HG03060 (cell line): ENCODE measurements at regions not wholly inside any gene's neighbourhood (a gene's known extent, or its start where the extent isn't known, plus 50 kb on each side); places are given as distances from the start of the nearest gene placed in this dataset.
A peak's percentile ranks its signal among the peaks of the same experiment; 100 is the strongest.
"Not testable (repeated sequence)": the region's sequence is repeated elsewhere in the genome, so short reads cannot be mapped to it uniquely, and the experiment has no call there.

Experiments
- ATAC-seq: cut with Tn5 transposase; IDR thresholded peaks from one replicate; pipeline ENCODE4 v1.9.1; 2021; ENCODE audit warnings: low read depth, moderate number of reproducible peaks; ENCODE audit not compliant: unreplicated experiment

- ATAC-seq = no peak
These were observed 111.7 kb downstream of the RHOU start for GRCh38 chr1:228846952-228847351.

GRCh38 chr1:228847451-228847850 is 112.2 kb downstream of the RHOU start:
- not testable (repeated sequence) for ATAC-seq

- no peak for ATAC-seq
These were observed 113.1 kb downstream of the RHOU start for GRCh38 chr1:228848406-228848805.

- ATAC-seq = peak; percentile 80
These were observed 113.8 kb downstream of the RHOU start for GRCh38 chr1:228849011-228849541.

GRCh38 chr1:228850141-228851100 is 115.1 kb downstream of the RHOU start:
- no peak for ATAC-seq

- ATAC-seq = no peak
These were observed 115.9 kb downstream of the RHOU start for GRCh38 chr1:228851193-228851592.

GRCh38 chr1:228851618-228852017 is 116.3 kb downstream of the RHOU start:
- ATAC-seq = no peak

- no peak for ATAC-seq
These were observed 116.7 kb downstream of the RHOU start for GRCh38 chr1:228852024-228852423.

GRCh38 chr1:228852511-228853088 is 117.3 kb downstream of the RHOU start:
- ATAC-seq = no peak

- no peak for ATAC-seq
These were observed 117.9 kb downstream of the RHOU start for GRCh38 chr1:228853191-228853590.

GRCh38 chr1:228853637-228854036 is 118.4 kb downstream of the RHOU start:
- no peak for ATAC-seq

- no peak for ATAC-seq
These were observed 119.6 kb downstream of the RHOU start for GRCh38 chr1:228854907-228855306.

GRCh38 chr1:228857611-228858010 is 122.3 kb downstream of the RHOU start:
- no peak for ATAC-seq

GRCh38 chr1:228860911-228861831 is 125.9 kb downstream of the RHOU start:
- peak; percentile 67 for ATAC-seq

- ATAC-seq = no peak
These were observed 126.5 kb downstream of the RHOU start for GRCh38 chr1:228861832-228862180.

GRCh38 chr1:228862542-228863505 is 127.5 kb downstream of the RHOU start:
- ATAC-seq = no peak

- ATAC-seq = no peak
These were observed 128.5 kb downstream of the RHOU start for GRCh38 chr1:228863776-228864175.

- no peak for ATAC-seq
These were observed 130.5 kb downstream of the RHOU start for GRCh38 chr1:228865627-228866330.

GRCh38 chr1:228866468-228866867 is 131.2 kb downstream of the RHOU start:
- no peak for ATAC-seq
